H1 (cell line): ENCODE measurements at regions not wholly inside any gene's neighbourhood (a gene's known extent, or its start where the extent isn't known, plus 50 kb on each side); places are given as distances from the start of the nearest gene placed in this dataset.

Experiments
- ATF3 ChIP-seq: IDR thresholded peaks from 2 replicates; pipeline ENCODE4 v1.6.1; 2011; ENCODE audit warnings: low read depth, mild to moderate bottlenecking, low read length; ENCODE audit not compliant: insufficient read depth
- BCL11A ChIP-seq, 2 experiments: IDR thresholded peaks; one replicate each; pipeline ENCODE4 v1.6.1; 2011; ENCODE audit warnings: low read depth in 2 of 2, low read length in 2 of 2, mild to moderate bottlenecking in 2 of 2
- CREB1 ChIP-seq: IDR thresholded peaks from 2 replicates; pipeline ENCODE4 v1.6.1; 2012; ENCODE audit warnings: inconsistent platforms
- CTCF ChIP-seq, 3 experiments: IDR thresholded peaks; 1 replicate in 2 of 3; 2 replicates in 1 of 3; pipeline versions ENCODE4 v1.5.1 to v1.6.1; 2011; ENCODE audit warnings: low read length in 3 of 3, mild to moderate bottlenecking in 3 of 3, inconsistent platforms in 2 of 3, low read depth in 1 of 3, moderate library complexity in 1 of 3; ENCODE audit not compliant: insufficient read depth in 1 of 3; ENCODE audit errors: control extremely low read depth in 1 of 3
- EZH2 ChIP-seq: fragments of 200-600 bp; sonication (generic); IDR thresholded peaks from 2 replicates; pipeline ENCODE4 v1.7.1; 2012; ENCODE audit warnings: low read depth, mild to moderate bottlenecking, moderate library complexity, low read length, inconsistent platforms; ENCODE audit not compliant: severe bottlenecking
- HDAC2 ChIP-seq, 2 experiments: fragments of 300-600 bp in 1 of 2; sonication (generic) in 1 of 2; IDR thresholded peaks; 2 replicates each; pipeline ENCODE4 v1.6.1; 2011 to 2012; ENCODE audit warnings: low read depth in 2 of 2, low read length in 2 of 2, mild to moderate bottlenecking in 2 of 2, moderate library complexity in 2 of 2, borderline replicate concordance in 1 of 2, inconsistent platforms in 1 of 2
- KDM5A ChIP-seq: fragments of 200-600 bp; IDR thresholded peaks from 2 replicates; pipeline ENCODE4 v1.7.1; 2012; ENCODE audit warnings: mild to moderate bottlenecking, low read length, inconsistent platforms, mixed read lengths
- POLR2A ChIP-seq, 2 experiments: IDR thresholded peaks; 1 replicate in 1 of 2; 2 replicates in 1 of 2; pipeline ENCODE4 v1.6.1; 2011; ENCODE audit warnings: low read depth in 2 of 2, low read length in 2 of 2, mild to moderate bottlenecking in 2 of 2; ENCODE audit errors: control extremely low read depth in 1 of 2
- RAD21 ChIP-seq, 2 experiments: IDR thresholded peaks in 1 of 2; conservative IDR thresholded peaks in 1 of 2; 2 replicates each; pipeline ENCODE4 v1.6.1; 2011; ENCODE audit warnings: low read depth in 2 of 2, low read length in 2 of 2, improper control_type of control experiment in 1 of 2, inconsistent platforms in 1 of 2, mild to moderate bottlenecking in 1 of 2, moderate library complexity in 1 of 2
- RNF2 ChIP-seq: fragments of 200-900, 300-1000 bp; sonication (generic); IDR thresholded peaks from 2 replicates; pipeline ENCODE4 v1.7.1; 2016; ENCODE audit warnings: borderline replicate concordance, low read depth, mild to moderate bottlenecking, antibody characterized with exemption, low read length; ENCODE audit not compliant: poor library complexity, severe bottlenecking; ENCODE audit errors: missing control alignments
- SIN3A ChIP-seq, 2 experiments: IDR thresholded peaks in 1 of 2; conservative IDR thresholded peaks in 1 of 2; 2 replicates each; pipeline ENCODE4 v1.6.1; 2011 to 2012; ENCODE audit warnings: low read length in 2 of 2, improper control_type of control experiment in 1 of 2, low read depth in 1 of 2, mild to moderate bottlenecking in 1 of 2
- TBP ChIP-seq: IDR thresholded peaks from 2 replicates; pipeline ENCODE4 v1.6.1; 2011; ENCODE audit warnings: low read depth, low read length, improper control_type of control experiment
- YY1 ChIP-seq: IDR thresholded peaks from 2 replicates; pipeline ENCODE4 v1.6.1; 2011; ENCODE audit warnings: low read depth, mild to moderate bottlenecking, low read length

GRCh38 chr10:4754143-4754542, 71.9 kb upstream of the AKR1E2 start:
- TF ChIP-seq CTCF (IDR thresholded peaks at IDR 0.05; ENCODE audit: control extremely low read depth in 1 of 3, insufficient read depth in 1 of 3, low read depth in 1 of 3, low read length in 3 of 3) (no peak), CREB1 (no peak), POLR2A (IDR thresholded peaks at IDR 0.05; ENCODE audit: control extremely low read depth in 1 of 2, low read depth in 2 of 2, low read length in 2 of 2) (no peak), RAD21 (IDR thresholded peaks at IDR 0.05 in 1 of 2, conservative IDR thresholded peaks at IDR 0.05 in 1 of 2; ENCODE audit: low read depth in 2 of 2, low read length in 2 of 2) (no peak), RNF2 (no peak), ATF3 (no peak), KDM5A (no peak), YY1 (no peak), TBP (no peak), BCL11A (IDR thresholded peaks at IDR 0.05; ENCODE audit: low read depth in 2 of 2, low read length in 2 of 2) (no peak), EZH2 (no peak), SIN3A (conservative IDR thresholded peaks at IDR 0.05 in 1 of 2, IDR thresholded peaks at IDR 0.05 in 1 of 2; ENCODE audit: low read depth in 1 of 2, low read length in 2 of 2) (no peak), HDAC2 (IDR thresholded peaks at IDR 0.05; ENCODE audit: borderline replicate concordance in 1 of 2, low read depth in 2 of 2, low read length in 2 of 2) (no peak)
